HG03159 (cell line): ENCODE measurements at regions not wholly inside any gene's neighbourhood (a gene's known extent, or its start where the extent isn't known, plus 50 kb on each side); places are given as distances from the start of the nearest gene placed in this dataset.
"Not testable (repeated sequence)": the region's sequence is repeated elsewhere in the genome, so short reads cannot be mapped to it uniquely, and the experiment has no call there.

ENCODE experiments used
- ATAC-seq: cut with Tn5 transposase; IDR thresholded peaks from one replicate; pipeline ENCODE4 v1.9.1; 2021; ENCODE audit warnings: mild to moderate bottlenecking, moderate library complexity; ENCODE audit not compliant: unreplicated experiment

DNA sequence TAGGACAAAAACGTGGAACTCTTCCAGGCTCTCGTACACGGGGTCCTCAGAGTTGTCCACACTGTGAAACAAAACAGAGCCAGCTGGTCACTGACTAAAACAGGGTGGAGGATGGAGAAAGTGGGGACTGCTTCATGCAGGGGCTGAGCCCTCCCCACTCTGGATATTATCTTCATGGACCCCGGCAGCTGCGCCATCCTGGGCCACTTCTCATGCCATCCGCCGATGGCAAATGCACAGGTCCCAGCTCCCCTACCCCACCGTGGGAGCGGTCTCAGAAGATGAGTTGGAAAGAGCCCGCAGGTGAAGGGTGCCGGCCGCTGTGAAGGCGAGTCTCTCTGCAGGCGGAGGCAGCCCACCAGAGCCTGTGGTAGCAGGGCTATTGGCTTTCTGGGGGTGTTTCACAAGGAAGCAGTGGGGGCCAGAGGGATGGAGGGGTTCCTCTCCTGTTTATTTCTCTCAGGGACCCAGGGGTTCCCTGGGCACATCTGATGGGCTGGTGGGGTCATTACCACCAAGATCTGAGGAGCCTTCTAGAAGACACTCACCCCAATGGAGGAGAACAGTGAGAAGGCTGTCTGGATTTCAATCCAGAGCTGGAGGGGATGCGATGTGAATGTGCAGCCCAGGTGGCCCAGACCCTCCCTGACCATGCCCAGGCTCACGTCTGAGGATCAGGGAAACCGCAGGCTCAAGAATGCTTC is 177.3 kb downstream of the KLF13 start:
- no peak for ATAC-seq

DNA sequence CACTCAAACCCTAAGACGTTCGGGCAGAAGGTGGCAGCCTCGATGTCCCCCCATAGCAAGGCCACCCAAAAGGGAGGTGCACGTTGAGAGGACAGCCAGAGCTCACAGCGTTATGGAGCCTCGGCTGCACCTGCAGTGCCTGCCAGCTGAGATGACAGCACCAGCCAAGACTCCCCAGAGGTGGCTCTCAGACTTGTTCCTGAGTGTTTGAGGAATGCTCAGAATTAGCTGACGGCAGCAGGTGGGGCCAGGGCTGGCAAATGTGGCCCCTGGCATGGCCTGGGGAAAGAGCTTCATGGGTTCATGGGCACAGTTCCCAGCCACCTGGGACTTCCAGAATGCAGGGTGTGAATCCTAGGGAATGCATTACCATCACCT is 177.8 kb downstream of the KLF13 start:
- ATAC-seq, result no peak

DNA sequence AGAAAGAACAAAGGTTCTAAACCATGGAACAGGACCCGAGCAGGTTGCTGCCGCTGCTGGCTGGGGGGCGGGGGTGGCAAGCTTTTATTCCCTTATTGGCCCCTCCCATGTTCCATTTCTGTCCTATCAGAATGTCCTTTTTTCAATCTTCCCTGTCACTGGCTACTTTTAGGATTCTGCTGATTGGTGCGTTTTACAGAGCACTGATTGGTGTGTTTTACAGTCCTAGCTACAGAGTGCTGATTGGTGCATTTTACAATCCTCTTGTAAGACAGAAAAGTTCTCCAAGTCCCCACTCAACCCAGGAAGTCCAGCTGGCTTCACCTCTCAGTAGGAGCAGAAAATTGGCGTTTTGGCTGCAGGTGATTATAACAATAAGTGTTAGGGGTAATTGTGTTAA is 180.9 kb downstream of the KLF13 start:
- ATAC-seq, result not testable (repeated sequence)

DNA sequence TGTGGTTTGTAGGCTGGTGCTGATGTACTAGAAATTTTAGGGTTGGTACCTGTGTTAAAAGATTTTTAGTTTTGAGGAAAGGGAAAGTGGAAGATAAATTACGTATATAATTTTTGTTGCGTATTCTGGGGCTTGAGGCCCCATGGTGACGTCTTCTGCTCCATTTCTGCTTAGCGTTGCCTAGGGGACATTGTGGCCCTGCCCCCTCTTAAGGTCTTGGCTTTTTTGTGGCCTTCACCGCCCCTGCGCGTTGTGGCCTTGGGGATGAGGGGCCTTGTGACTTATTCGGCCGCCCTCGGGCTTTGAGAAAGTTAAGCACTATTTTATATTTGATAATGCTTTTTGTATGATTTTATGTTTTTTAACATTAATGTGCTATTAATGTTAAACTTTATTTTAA is 182.0 kb downstream of the KLF13 start:
- ATAC-seq, result no peak

DNA sequence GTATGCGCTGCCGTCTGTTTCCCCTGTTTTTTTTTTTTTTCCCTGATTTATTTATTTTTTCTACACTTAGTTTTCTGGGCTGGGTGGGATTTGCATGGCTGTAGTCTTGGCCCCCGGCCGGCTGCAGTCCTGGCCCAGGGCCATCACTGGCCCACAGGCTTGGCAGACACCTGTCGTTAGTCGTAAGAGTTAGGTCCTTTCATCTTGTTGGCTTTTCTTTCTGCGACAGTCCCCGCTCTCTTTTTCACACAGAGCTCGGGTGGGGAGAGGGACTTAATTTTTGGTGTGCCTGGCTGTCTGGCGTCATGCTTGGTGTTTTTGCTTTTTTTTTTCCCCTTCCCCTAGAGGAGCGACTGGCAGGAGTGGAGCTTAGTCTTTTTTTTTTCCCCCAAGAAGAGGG is 183.4 kb downstream of the KLF13 start:
- ATAC-seq, result no peak

DNA sequence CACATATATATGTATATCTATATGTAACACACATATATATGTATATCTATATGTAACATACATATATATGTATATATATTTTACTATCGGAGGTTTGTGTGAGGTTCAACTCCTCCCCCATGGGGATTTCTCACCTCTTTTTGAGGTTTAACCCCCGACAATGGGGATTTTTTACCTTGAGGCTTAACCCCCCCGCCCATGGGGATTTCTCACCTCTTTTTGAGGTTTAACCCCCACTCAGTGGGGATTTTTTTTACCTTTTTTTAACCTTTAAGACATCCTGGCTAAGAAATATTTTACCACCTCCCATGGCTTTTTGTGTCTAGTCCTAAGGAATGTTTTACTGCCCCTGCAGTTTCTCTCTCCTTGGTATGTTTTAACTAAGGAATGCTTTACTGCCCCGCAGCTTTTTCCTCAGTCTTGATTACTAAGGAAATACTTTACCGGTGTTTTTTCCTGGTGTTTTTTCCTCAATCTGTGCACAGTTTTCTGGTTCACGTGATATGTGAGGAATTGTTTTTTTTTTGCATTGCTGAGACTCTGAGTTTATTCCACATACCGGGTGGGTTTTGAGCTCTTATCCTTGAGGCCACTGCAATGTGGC is 185.2 kb downstream of the KLF13 start:
- no peak for ATAC-seq

DNA sequence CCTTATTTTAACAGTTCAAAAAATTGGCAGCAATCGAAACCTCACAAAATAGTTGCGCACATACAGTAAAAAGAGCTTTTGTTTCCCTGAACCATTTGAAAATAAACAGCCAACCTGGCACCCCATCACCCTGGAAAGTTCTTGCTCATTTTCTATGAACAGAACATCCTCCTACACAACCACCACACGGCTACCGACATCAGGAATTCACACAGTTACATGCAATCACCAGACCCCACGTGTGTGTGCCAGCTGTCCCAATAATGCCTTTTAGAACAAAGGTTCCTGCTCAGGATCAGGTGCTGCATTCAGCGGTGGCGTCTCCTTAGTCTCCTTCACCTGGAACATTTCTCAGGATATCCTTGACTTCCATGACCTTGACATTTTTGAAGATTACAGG is 186.5 kb downstream of the KLF13 start:
- ATAC-seq, result no peak

DNA sequence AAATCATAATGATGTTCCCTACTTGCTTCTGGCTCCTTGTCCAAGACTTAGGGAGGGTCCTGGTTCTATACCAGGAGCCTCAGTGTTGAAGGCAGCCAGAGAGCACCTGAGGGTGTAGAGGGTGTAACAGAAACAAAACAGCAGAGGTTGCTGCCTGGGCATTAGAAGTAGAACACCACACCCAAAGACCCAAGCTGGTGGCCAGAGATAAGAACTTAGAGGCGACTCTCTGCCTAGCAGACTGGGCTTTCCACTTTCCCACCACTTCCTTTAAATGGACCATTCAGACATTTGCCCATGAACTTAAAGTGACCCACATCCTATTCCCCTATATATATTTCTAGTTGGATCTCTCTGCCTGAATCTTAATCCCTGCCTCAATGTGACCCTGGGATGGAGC is 189.8 kb downstream of the KLF13 start:
- no peak for ATAC-seq

DNA sequence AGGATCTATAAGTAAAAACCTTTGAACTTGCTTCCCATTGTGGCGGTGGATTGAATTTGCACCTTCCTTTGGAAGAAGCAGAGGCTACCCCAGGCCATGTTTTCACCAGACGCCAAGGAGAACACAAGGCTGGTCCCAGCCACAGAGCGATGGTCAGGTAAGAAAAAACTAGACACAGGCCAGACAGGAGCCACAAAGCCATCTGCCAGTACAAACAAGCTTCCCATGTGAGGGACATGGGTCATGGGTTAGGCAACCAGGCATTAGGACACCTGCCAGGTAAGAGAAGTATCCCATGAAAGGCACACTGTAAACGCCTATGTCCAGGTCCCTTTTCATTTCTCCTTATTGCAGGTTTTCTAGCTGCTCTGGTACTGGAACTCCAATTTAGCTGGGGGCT is 190.2 kb downstream of the KLF13 start:
- ATAC-seq, result no peak

DNA sequence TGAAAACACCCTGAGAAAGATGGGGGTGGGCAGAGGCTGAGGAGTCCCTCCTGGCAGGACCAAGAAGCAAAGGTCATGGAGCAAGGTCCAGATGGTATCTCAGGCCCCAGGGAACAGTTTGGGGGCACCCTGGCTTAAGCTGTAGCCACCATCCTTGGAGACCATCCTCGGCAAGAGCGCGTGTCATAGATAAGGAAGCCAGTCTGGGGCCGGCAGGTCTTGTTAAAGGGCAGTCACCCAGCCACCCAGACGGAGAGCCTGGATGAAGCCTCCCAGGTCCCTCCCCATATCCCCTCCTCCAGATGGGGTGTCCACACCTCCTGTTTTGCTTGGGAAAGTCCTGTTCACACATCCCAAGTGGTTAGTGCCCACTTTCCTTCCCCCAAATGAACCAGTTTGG is 191.1 kb downstream of the KLF13 start:
- no peak for ATAC-seq

DNA sequence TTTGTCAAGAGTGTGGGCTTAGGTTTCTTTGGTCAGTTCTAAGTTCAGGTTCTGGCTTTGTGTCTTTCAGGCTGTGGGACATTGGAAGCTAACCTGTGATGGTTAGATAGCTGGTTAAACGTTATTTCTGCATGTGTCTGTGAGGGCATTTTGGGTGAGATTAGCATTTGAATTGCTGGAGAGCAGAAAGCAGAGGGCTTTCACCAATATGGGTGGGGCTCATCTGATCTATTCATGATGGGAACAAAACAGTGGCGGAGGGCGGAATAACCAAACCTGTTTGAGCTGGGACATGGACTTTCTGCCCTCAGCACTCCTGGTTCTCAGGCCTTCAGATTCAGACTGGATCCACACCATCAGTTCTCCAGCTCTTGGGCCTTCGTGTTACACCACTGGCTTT is 195.4 kb downstream of the KLF13 start:
- no peak for ATAC-seq

DNA sequence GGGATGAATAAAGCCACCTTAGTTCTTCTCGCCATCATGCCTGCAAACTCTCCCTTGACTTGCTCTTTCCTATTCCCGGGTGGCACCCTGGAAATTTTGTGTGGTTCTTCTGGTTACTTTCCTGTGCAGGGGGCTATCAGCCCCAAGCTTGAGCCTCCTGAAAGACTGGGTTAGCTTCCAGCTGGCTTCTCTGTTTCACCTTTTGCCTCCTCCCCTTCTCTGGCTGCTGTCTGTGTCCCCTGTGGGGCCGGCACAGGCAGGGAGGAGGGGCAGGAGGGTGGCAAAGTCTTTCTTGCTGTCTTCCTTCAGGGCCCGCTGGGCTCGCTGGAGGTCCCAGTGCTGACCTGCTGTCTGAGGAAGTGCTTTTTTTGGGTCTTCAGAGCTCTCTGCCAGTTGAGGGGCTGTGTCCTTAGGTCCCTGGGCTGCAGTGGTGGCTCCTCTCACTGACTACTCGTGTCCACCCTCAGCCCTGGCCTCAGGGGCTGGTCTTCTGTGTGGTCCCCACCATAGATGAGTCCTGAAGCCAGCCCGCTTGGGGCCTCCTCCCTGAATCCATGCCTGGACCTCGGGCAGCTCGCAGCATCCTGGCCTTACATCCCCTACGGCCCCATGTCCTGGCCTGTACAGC is 196.5 kb downstream of the KLF13 start:
- ATAC-seq, result no peak

DNA sequence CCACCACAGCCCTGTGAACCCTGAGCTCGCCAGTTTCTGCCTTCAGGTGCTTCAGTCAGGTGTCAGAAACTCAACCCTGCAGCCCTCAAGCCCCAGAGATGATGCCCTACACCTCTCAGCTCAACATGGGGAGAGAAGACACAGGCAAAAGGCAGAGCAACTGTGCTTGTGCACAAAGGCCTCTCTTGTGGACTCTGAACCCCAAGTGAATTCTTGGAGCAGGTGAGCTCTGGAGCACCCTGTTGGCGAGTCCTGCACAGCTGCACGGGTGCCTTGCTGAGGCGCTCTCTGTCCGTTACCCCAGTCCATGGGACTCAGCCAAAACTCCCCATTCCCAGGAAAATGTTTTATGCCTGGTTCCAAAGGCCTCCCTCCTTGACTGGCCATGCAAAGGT is 197.0 kb downstream of the KLF13 start:
- no peak for ATAC-seq

DNA sequence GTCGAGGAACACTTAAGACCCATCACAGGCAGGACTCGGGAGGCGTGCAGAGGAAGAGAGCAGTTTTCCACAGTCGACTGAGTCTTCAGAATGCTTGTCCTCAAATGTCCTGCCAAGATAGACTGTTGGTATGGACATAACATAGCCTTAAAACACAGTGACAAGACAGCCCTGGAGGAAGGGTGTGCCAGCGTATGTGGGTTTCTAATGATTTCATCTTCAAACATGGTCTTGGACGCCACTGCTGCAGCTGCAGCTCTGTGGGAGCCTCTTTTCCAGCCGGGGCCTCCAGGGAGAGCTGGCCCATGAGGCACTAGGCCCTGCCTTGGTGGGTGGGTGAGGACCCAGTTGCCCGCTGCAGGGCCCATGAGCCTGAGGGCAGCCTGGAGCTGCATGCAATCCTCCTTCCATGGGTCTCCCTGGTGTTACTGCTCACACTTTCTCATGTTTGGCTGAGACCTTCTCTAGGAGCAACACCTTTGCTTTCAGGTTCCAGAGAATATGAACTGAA is 198.6 kb downstream of the KLF13 start:
- no peak for ATAC-seq

DNA sequence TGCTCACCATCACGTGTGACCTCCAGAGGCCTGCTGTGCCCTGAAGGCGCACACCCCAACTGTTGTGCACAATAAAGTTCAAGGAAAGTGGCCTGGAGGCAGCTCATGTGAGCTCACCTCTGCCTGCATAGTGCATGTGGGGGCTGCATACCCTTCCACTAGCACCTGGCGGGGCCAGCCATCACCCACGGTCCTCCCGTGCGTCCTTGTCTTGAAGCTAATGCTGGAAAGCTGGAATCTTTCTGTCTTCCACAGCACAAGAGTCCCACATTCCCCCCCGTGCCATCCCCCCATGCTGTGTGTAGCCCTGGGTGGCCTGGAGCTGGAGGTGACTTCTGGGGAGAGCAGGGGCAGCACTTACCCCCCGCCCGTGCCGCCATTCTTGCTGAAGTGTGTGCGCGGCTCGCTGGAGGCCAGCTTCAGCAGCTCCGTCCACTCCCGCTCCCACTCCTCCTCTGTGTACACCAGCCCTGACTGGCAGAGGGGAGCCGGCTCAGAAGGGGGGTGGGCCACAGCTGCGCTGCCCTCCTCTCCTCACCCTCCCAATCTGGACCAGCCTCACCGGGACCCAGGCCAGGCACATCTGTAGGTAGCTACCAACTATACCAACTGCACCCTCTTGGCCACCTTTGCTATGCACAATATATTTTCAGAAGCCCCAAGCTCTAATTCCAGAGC is 199.5 kb downstream of the KLF13 start:
- no peak for ATAC-seq

DNA sequence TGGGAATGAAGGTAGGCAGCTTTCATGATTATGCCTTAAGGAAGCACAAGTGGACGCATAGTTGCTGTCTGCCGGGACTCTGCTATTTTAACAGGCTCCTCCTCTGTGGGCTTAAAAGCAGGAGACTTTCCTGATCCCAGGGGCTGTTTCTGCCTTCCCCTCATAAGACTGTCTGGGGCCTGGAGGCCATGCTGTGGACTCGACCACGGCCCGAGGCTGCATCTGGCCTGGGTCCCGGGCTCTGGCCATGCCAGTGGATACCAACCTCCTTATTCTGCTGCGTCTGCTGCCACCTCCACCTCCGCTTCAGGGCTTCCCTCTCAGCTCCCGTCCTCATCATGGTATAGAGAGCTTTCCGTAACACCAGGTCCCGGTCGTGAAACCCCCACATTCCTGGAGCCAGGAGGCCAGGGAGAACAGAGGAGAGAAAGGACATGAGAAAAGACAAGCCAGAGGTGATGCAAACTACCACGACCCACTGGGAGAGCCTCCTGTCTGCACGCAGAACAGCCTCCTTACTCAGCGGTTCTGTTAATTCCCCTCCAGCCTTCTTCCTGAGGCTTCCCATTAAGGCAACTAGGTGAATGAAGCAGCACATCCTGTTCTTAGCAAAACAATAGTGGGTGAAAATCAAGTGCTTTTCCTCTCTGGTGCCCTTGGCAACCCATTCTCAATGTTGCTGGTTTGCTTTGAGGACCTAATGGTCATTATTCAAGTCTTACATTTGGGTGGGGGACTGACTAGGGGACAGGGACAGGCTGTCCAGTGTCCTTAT is 200.5 kb downstream of the KLF13 start:
- no peak for ATAC-seq

DNA sequence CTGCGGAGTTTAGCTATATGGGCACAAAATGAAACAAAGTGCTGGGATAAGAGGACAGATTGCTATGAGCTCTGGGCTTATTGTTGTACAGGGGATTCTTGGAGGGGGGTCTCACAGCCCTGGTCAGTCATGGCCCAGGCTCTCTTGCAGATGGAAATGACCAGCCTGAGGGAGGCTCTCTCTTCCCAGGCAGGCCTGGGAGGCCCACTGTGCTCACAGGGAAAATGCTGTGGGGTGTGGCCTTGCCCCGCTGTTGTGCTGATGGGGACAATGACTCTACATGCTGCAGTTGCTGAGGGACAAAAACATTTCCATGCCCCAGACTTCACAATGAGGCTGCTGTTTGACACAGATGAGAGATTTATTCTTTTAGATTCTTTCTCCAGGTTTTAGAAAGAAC is 202.2 kb downstream of the KLF13 start:
- ATAC-seq, result no peak

DNA sequence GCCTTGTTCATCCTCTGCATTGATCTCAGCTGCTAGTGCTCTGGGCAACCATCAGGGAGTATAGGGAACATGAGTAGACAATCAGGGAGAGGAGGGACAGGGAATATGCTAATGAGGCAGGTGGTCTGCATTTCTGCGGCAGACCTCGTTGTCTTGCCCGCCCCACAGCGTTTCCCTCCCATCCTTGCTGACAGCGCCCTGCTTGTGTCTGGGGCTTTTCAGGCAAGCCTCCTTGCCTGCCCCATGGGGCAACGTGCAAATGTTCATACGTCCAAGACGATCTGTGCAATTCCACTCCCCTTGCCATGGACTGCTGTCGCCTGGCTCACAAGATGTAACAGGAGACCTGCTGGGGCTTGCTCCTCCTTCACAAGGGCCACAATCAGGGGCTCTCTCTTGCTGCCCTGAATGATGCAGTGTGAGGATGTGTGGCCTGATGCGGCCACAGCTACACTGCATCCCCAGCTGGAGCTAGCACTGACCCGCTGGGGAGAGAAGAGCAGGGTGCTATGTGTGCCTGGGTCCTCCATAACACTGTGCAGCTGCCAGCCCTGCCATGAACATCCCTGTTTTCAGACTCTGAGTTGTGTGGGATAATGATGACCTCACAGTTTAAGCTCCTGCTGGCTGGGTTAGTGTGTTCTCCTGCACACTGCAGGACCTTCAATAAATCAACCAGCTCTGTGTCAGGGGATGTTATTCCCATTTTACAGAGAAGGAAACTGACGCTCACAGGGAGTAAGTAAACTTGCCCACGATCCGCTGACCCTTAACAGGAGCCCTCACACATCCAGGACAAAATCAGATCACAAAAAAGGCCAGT is 211.3 kb downstream of the KLF13 start:
- no peak for ATAC-seq

DNA sequence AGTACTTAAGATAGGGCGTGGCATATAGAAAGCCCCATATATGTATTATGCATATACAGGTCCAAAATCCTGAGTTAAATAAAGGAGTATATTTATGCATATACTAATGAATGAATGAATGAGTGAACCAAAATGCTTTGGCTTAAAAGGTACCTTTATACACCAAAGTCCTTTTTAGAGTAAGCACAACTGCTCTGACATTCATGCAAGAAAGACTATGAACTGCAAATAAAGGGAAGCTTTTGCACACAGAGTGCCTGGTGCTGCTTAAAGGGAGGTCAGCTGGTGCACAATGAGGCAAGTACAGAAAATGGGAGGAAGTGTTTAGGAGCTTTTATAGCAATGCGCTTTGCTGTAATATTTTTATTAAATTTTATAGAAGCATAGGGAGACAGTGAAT is 214.0 kb downstream of the KLF13 start:
- no peak for ATAC-seq

DNA sequence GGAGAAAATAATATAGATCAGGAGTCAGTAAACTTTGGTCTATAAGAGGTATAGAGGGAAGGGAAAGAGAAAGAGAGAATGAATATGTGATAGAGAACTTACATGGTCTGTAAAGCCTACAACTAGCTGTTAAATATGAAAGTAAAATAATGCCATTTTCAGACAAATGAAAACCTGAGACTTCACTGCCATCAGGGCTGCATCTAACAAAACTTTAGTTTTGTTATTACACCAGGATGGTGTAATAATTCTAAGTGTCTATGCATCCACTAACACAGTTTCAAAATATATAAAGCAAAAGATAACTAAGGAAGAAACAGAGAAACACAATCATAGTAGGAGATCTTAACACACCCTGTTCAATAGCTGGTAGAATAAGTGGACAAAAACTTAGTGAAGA is 217.7 kb downstream of the KLF13 start:
- ATAC-seq, result no peak
